Cardiac muscle cell (in vitro differentiated cells and primary cell): ENCODE measurements at regions not wholly inside any gene's neighbourhood (a gene's known extent, or its start where the extent isn't known, plus 50 kb on each side); places are given as distances from the start of the nearest gene placed in this dataset.

Experiments used
- DNase-seq, 2 donors: peaks; one replicate each; pipeline versions ENCODE4 v3.0.0 to v3.0.0-alpha.2; 2010 to 2017; ENCODE audit warnings: low read depth in 1 of 2, low spot score in 1 of 2
- H3K27ac ChIP-seq: fragments of 200-600 bp; sonication (generic); 2 replicates; pipeline ENCODE4 v1.5.1; 2016
- H3K27me3 ChIP-seq: fragments of 200-600 bp; sonication (generic); 2 replicates; pipeline ENCODE4 v1.6.0; 2016; ENCODE audit warnings: control low read depth
- H3K36me3 ChIP-seq: fragments of 200-600 bp; sonication (generic); 2 replicates; pipeline ENCODE4 v1.5.1; 2016; ENCODE audit warnings: control low read depth
- H3K4me1 ChIP-seq: fragments of 200-600 bp; sonication (generic); 2 replicates; pipeline ENCODE4 v1.8.1; 2017; ENCODE audit warnings: low read depth, mild to moderate bottlenecking, mixed run types
- H3K4me3 ChIP-seq: fragments of 200-600 bp; sonication (generic); 2 replicates; pipeline ENCODE4 v1.5.1; 2016; ENCODE audit warnings: mild to moderate bottlenecking
- H3K9me3 ChIP-seq: fragments of 200-600 bp; sonication (generic); 2 replicates; pipeline ENCODE4 v1.5.1; 2017; ENCODE audit warnings: low read depth, mild to moderate bottlenecking, control low read depth
- CTCF ChIP-seq: IDR thresholded peaks from 2 replicates; pipeline ENCODE4 v1.5.1; 2012; ENCODE audit warnings: low read depth, mild to moderate bottlenecking, low read length

GRCh38 chr1:29761159-29761928 is 525.0 kb downstream of the PTPRU start:
- no peak overlapping the region for H3K4me3 ChIP-seq
- no peaks in the 10 kb centered on the region for H3K36me3 ChIP-seq
- H3K4me1 ChIP-seq = no peaks in the 10 kb centered on the region
- no peak for TF ChIP-seq CTCF
- peaks cover 2% of the 10 kb centered on the region for H3K27me3 ChIP-seq
- DNase-seq = no peak
- H3K9me3 ChIP-seq = no peaks in the 10 kb centered on the region
- no peak overlapping the region for H3K27ac ChIP-seq

DNA sequence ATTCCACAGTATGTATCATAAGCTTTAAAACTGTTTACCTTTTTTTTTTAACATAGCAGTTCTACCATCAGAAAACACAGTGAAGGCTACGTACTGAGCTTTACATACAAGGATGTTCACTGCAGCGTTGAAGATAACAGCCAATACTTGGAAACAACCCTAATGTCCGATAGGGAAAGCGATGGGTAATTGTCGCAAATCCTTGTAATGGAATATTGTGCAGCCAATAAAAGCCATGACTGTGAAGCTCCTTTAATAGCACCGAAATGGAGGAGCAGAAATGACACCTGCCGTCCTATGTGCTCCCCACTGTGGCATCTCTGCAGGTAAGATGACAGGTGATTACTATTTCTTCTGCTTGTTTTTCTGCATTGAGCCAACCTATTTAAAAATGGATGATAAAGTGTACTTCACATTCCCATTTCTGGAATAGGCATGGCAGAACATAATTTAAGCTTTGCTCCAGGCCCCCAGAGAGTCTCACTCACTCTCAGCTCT is 523.8 kb downstream of the PTPRU start:
- no peak overlapping the region for H3K27ac ChIP-seq
- no peaks in the 10 kb centered on the region for H3K4me1 ChIP-seq
- no peaks in the 10 kb centered on the region for H3K36me3 ChIP-seq
- H3K4me3 ChIP-seq = no peak overlapping the region
- no peaks in the 10 kb centered on the region for H3K9me3 ChIP-seq
- no peaks in the 10 kb centered on the region for H3K27me3 ChIP-seq
- no peak for TF ChIP-seq CTCF
- no peak for DNase-seq

DNA sequence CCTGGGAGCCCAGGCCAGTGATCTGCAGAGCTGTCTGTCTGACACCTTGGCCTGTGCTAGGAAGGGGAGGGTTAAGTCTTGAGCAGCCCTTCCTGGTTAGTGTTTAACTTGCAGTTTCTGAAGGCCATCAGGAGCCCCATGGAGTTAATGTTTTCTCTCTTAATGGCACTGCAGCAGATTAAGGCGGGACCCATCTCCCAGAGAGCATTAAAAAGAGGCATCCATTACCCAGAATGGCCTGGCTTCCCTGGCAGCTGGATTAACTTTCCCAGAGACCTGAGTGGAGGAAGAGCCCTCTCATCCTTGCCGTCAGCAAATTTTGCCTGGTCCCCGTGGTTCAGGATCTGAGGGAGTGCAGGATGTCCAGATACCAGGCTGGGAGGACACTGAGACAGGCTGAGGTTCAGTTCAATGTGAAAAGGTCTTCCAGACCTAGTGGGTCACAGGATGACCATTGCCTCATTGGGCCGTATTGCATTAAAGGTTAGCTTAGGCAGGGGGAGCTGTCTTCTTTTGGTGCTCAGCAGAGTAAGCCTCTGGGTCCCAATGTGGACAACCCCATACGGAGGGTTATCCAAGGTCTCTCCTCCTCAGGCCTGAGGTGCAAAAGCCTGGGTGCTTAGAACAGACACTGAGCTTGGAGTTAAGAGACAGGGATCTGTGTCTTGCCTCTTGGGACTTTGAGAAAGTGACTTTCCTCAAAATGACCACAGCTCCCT is 522.6 kb downstream of the PTPRU start:
- H3K4me3 ChIP-seq = no peak overlapping the region
- no peaks in the 10 kb centered on the region for H3K9me3 ChIP-seq
- H3K4me1 ChIP-seq = no peaks in the 10 kb centered on the region
- DNase-seq = no peak
- no peaks in the 10 kb centered on the region for H3K27me3 ChIP-seq
- H3K36me3 ChIP-seq = no peaks in the 10 kb centered on the region
- no peak for TF ChIP-seq CTCF
- H3K27ac ChIP-seq = no peak overlapping the region

- H3K27ac ChIP-seq = no peak overlapping the region
- H3K4me1 ChIP-seq = no peaks in the 10 kb centered on the region
- no peak overlapping the region for H3K4me3 ChIP-seq
- no peak for DNase-seq
- no peak for TF ChIP-seq CTCF
- no peaks in the 10 kb centered on the region for H3K9me3 ChIP-seq
- H3K27me3 ChIP-seq = no peaks in the 10 kb centered on the region
- H3K36me3 ChIP-seq = no peaks in the 10 kb centered on the region
Measured at GRCh38 chr1:29757866-29758780, 521.8 kb downstream of the PTPRU start.
